ENCODE measurements at regions not wholly inside any gene's neighbourhood (a gene's known extent, or its start where the extent isn't known, plus 50 kb on each side); places are given as distances from the start of the nearest gene placed in this dataset.

GRCh38 chr16:65779201-65779600 is 587.3 kb upstream of the CDH5 start:
- no peak for ATAC-seq
- no peak overlapping the region for H3K4me2 ChIP-seq (ENCODE audit: low read length)
- no peak for DNase-seq
- H3F3A ChIP-seq (ENCODE audit: low read length, unreplicated experiment), result no peaks in the 10 kb centered on the region
- H3K4me3 ChIP-seq (ENCODE audit: low read length), result no peak overlapping the region
- no peak overlapping the region for H2AFZ ChIP-seq (ENCODE audit: low read length)
- H4K20me1 ChIP-seq (ENCODE audit: low read length), result no peaks in the 10 kb centered on the region
- no peak overlapping the region for H3K9ac ChIP-seq (ENCODE audit: low read length)
- H3K9me3 ChIP-seq (ENCODE audit: low read length), result no peaks in the 10 kb centered on the region
- H3K36me3 ChIP-seq (ENCODE audit: low read depth, low read length), result no peaks in the 10 kb centered on the region
- H3K27ac ChIP-seq (ENCODE audit: low read length), result no peak overlapping the region
- H3K4me1 ChIP-seq (ENCODE audit: insufficient read depth, low read length), result peaks cover 8% of the 10 kb centered on the region; the same call in 1 of the 2 replicates
- BruUV-seq (replicated peaks), result no TSS peak
- intact Hi-C loops (cut with micrococcal nuclease), result no loop called here
- no peaks in the 10 kb centered on the region for H3K27me3 ChIP-seq (ENCODE audit: low read length)
- no peaks in the 10 kb centered on the region for H3K79me2 ChIP-seq (ENCODE audit: low read length)
- H3K9me2 ChIP-seq (replicated peaks; ENCODE audit: low read length), result no peaks in the 10 kb centered on the region
- CTCF ChIA-PET, result no interaction called here
- TF ChIP-seq EZH2 (IDR thresholded peaks at IDR 0.05; ENCODE audit: low read length, unreplicated experiment) (no peak), CTCF (conservative IDR thresholded peaks at IDR 0.05; ENCODE audit: low read depth, low read length) (no peak), EZH2phosphoT487 (IDR thresholded peaks at IDR 0.05; ENCODE audit: borderline replicate concordance, low read length) (no peak)
- POLR2A ChIA-PET (ENCODE audit: unreplicated experiment), result no interaction called here

- H3K36me3 ChIP-seq (ENCODE audit: low read depth, low read length), result no peaks in the 10 kb centered on the region
- ATAC-seq (no peak), DNase-seq (no peak)
- H3K27me3 ChIP-seq (ENCODE audit: low read length), result no peaks in the 10 kb centered on the region
- H3K9me3 ChIP-seq (ENCODE audit: low read length), result no peaks in the 10 kb centered on the region
- H3K4me2 ChIP-seq (ENCODE audit: low read length), result no peak overlapping the region
- H3F3A ChIP-seq (ENCODE audit: low read length, unreplicated experiment), result no peaks in the 10 kb centered on the region
- TF ChIP-seq EZH2phosphoT487 (IDR thresholded peaks at IDR 0.05; ENCODE audit: borderline replicate concordance, low read length), result no peak
- no peak for TF ChIP-seq EZH2 (IDR thresholded peaks at IDR 0.05; ENCODE audit: low read length, unreplicated experiment)
- TF ChIP-seq CTCF (conservative IDR thresholded peaks at IDR 0.05; ENCODE audit: low read depth, low read length), result no peak
- intact Hi-C loops (cut with micrococcal nuclease), result no loop called here
- no peaks in the 10 kb centered on the region for H3K4me1 ChIP-seq (ENCODE audit: insufficient read depth, low read length)
- H4K20me1 ChIP-seq (ENCODE audit: low read length), result no peaks in the 10 kb centered on the region
- BruUV-seq (replicated peaks), result no TSS peak
- no peak overlapping the region for H3K27ac ChIP-seq (ENCODE audit: low read length)
- H3K9me2 ChIP-seq (replicated peaks; ENCODE audit: low read length), result no peaks in the 10 kb centered on the region
- POLR2A ChIA-PET (ENCODE audit: unreplicated experiment), result no interaction called here
- no peak overlapping the region for H3K9ac ChIP-seq (ENCODE audit: low read length)
- H3K4me3 ChIP-seq (ENCODE audit: low read length), result no peak overlapping the region
- H3K79me2 ChIP-seq (ENCODE audit: low read length), result no peaks in the 10 kb centered on the region
- H2AFZ ChIP-seq (ENCODE audit: low read length), result no peak overlapping the region
- CTCF ChIA-PET, result no interaction called here
These were observed 589.8 kb upstream of the CDH5 start for GRCh38 chr16:65776639-65777183.

- Histone ChIP-seq H3K4me1 (ENCODE audit: insufficient read depth, low read length) (no peaks in the 10 kb centered on the region), H3K9me2 (replicated peaks; ENCODE audit: low read length) (no peaks in the 10 kb centered on the region), H2AFZ (ENCODE audit: low read length) (no peak overlapping the region), H3K79me2 (ENCODE audit: low read length) (no peaks in the 10 kb centered on the region), H3K4me2 (ENCODE audit: low read length) (no peak overlapping the region), H3K9ac (ENCODE audit: low read length) (no peak overlapping the region), H3F3A (ENCODE audit: low read length, unreplicated experiment) (no peaks in the 10 kb centered on the region), H3K9me3 (ENCODE audit: low read length) (no peaks in the 10 kb centered on the region), H3K4me3 (ENCODE audit: low read length) (no peak overlapping the region), H3K36me3 (ENCODE audit: low read depth, low read length) (no peaks in the 10 kb centered on the region), H3K27ac (ENCODE audit: low read length) (no peak overlapping the region), H4K20me1 (ENCODE audit: low read length) (no peaks in the 10 kb centered on the region), H3K27me3 (ENCODE audit: low read length) (no peaks in the 10 kb centered on the region)
- POLR2A ChIA-PET (ENCODE audit: unreplicated experiment), result no interaction called here
- no TSS peak for BruUV-seq (replicated peaks)
- TF ChIP-seq EZH2 (IDR thresholded peaks at IDR 0.05; ENCODE audit: low read length, unreplicated experiment) (no peak), EZH2phosphoT487 (IDR thresholded peaks at IDR 0.05; ENCODE audit: borderline replicate concordance, low read length) (no peak), CTCF (conservative IDR thresholded peaks at IDR 0.05; ENCODE audit: low read depth, low read length) (no peak)
- CTCF ChIA-PET, result no interaction called here
- no peak for DNase-seq
- intact Hi-C loops (cut with micrococcal nuclease), result no loop called here
- no peak for ATAC-seq
These were observed 590.7 kb upstream of the CDH5 start for GRCh38 chr16:65775829-65776228.
